ENCODE measurements at regions not wholly inside any gene's neighbourhood (a gene's known extent, or its start where the extent isn't known, plus 50 kb on each side); places are given as distances from the start of the nearest gene placed in this dataset.

GRCh38 chr12:132379996-132380395 lies 50.6 kb upstream of the GALNT9 start:
- no peak for TF ChIP-seq RAD21 (IDR thresholded peaks at IDR 0.05; ENCODE audit: low read depth)
- TF ChIP-seq TAF1 (IDR thresholded peaks at IDR 0.05; ENCODE audit: low read depth), result no peak
- TF ChIP-seq TEAD4 (IDR thresholded peaks at IDR 0.05), result no peak
- no peak for TF ChIP-seq NFIC (IDR thresholded peaks at IDR 0.05)
- no peak for TF ChIP-seq REST (IDR thresholded peaks at IDR 0.05; ENCODE audit: low read depth)
- TF ChIP-seq USF1 (IDR thresholded peaks at IDR 0.05), result no peak
- no peak for TF ChIP-seq TCF12 (IDR thresholded peaks at IDR 0.05; ENCODE audit: low read depth)
- no peak for TF ChIP-seq FOXM1 (IDR thresholded peaks at IDR 0.05; ENCODE audit: borderline replicate concordance, low read depth)
- no peak for TF ChIP-seq ZBTB7A (IDR thresholded peaks at IDR 0.05; ENCODE audit: low read depth)
- no peak for TF ChIP-seq EGR1 (IDR thresholded peaks at IDR 0.05)
- TF ChIP-seq YY1 (IDR thresholded peaks at IDR 0.05; ENCODE audit: low read depth), result no peak
- TF ChIP-seq MAX (IDR thresholded peaks at IDR 0.05), result no peak
- no peak for TF ChIP-seq CREB1 (IDR thresholded peaks at IDR 0.05; ENCODE audit: low read depth)
- no peak for TF ChIP-seq EP300 (IDR thresholded peaks at IDR 0.05; ENCODE audit: borderline replicate concordance)
- TF ChIP-seq CEBPB (IDR thresholded peaks at IDR 0.05), result no peak

- TF ChIP-seq RAD21 (IDR thresholded peaks at IDR 0.05; ENCODE audit: low read depth), result no peak
- TF ChIP-seq CREB1 (IDR thresholded peaks at IDR 0.05; ENCODE audit: low read depth), result no peak
- no peak for TF ChIP-seq YY1 (IDR thresholded peaks at IDR 0.05; ENCODE audit: low read depth)
- no peak for TF ChIP-seq NFIC (IDR thresholded peaks at IDR 0.05)
- no peak for TF ChIP-seq EP300 (IDR thresholded peaks at IDR 0.05; ENCODE audit: borderline replicate concordance)
- no peak for TF ChIP-seq MAX (IDR thresholded peaks at IDR 0.05)
- no peak for TF ChIP-seq TEAD4 (IDR thresholded peaks at IDR 0.05)
- no peak for TF ChIP-seq FOXM1 (IDR thresholded peaks at IDR 0.05; ENCODE audit: borderline replicate concordance, low read depth)
- no peak for TF ChIP-seq TAF1 (IDR thresholded peaks at IDR 0.05; ENCODE audit: low read depth)
- TF ChIP-seq ZBTB7A (IDR thresholded peaks at IDR 0.05; ENCODE audit: low read depth), result no peak
- no peak for TF ChIP-seq CEBPB (IDR thresholded peaks at IDR 0.05)
- TF ChIP-seq REST (IDR thresholded peaks at IDR 0.05; ENCODE audit: low read depth), result no peak
- TF ChIP-seq TCF12 (IDR thresholded peaks at IDR 0.05; ENCODE audit: low read depth), result no peak
- no peak for TF ChIP-seq USF1 (IDR thresholded peaks at IDR 0.05)
- no peak for TF ChIP-seq EGR1 (IDR thresholded peaks at IDR 0.05)
These were observed 50.2 kb upstream of the GALNT9 start for GRCh38 chr12:132379576-132379975.
